Vagina (tissue), 2 donors: ENCODE measurements at regions not wholly inside any gene's neighbourhood (a gene's known extent, or its start where the extent isn't known, plus 50 kb on each side); places are given as distances from the start of the nearest gene placed in this dataset.

ENCODE experiments used
- POLR2A ChIP-seq, 2 donors: fragments of 450-650 bp; IDR thresholded peaks; one replicate each; pipeline ENCODE4 v1.6.1; 2017; ENCODE audit warnings: antibody characterized with exemption in 2 of 2, mild to moderate bottlenecking in 2 of 2, moderate library complexity in 2 of 2
- POLR2AphosphoS5 ChIP-seq, 2 donors: sonication (generic); formaldehyde crosslinking; IDR thresholded peaks; one replicate each; pipeline ENCODE4 v1.9.0; 2017; ENCODE audit warnings: antibody characterized with exemption in 2 of 2, mild to moderate bottlenecking in 2 of 2, low read depth in 1 of 2; ENCODE audit not compliant: insufficient read depth in 1 of 2
- TF ChIP-seq, protein P1 (sequence below), 3 experiments: fragments of 450-650 bp in 2 of 3; fragments of 200-600 bp in 1 of 3; sonication (generic) in 1 of 3; IDR thresholded peaks; one replicate each; pipeline ENCODE4 v1.5.1; 2017 to 2019; ENCODE audit warnings: antibody characterized with exemption in 3 of 3, mild to moderate bottlenecking in 2 of 3, moderate library complexity in 2 of 3

DNA sequence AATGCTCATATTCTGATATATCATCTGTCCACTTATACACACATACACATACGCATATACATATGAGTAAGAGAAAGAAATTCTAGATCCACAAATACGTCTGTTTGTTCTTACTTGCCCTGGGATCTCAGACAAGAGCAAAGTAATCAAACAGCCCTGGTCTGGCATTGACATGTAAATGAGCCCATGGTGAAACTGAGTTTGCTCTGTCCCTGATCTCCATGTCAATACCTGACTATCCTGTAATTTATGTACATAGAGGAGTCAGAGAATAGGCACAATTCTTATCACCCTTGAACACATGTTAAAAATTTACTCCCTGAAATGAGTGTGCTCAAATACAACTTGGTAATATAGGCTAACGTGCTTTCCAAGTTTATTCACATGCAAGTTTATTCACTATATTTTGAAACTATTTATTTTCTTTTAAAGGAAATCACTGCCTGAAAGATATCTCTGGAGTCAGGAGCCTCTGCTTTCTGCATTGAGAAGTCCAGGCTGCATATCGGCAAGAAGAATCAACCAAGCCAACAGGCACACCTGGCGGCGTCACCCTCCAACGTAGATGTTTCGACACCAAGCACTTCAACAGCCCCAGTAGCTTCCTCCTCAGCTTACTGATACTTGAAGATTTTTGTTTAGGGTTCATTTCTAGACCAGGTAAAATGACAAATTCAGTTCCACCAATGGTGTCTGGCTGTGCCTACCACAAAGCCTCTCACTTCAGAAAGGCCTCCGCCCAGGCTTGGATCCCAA, 100.6 kb downstream of the CMPK2 start:
- TF ChIP-seq, protein P1, sequence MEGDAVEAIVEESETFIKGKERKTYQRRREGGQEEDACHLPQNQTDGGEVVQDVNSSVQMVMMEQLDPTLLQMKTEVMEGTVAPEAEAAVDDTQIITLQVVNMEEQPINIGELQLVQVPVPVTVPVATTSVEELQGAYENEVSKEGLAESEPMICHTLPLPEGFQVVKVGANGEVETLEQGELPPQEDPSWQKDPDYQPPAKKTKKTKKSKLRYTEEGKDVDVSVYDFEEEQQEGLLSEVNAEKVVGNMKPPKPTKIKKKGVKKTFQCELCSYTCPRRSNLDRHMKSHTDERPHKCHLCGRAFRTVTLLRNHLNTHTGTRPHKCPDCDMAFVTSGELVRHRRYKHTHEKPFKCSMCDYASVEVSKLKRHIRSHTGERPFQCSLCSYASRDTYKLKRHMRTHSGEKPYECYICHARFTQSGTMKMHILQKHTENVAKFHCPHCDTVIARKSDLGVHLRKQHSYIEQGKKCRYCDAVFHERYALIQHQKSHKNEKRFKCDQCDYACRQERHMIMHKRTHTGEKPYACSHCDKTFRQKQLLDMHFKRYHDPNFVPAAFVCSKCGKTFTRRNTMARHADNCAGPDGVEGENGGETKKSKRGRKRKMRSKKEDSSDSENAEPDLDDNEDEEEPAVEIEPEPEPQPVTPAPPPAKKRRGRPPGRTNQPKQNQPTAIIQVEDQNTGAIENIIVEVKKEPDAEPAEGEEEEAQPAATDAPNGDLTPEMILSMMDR (IDR thresholded peaks at IDR 0.05): no peak
- TF ChIP-seq POLR2A (IDR thresholded peaks at IDR 0.05) (no peak), POLR2AphosphoS5 (IDR thresholded peaks at IDR 0.05; ENCODE audit: insufficient read depth in 1 of 2, low read depth in 1 of 2) (no peak)
